Calu3 (cell line): ENCODE measurements at regions not wholly inside any gene's neighbourhood (a gene's known extent, or its start where the extent isn't known, plus 50 kb on each side); places are given as distances from the start of the nearest gene placed in this dataset.

Source experiments
- BruUV-seq: library from RNA; stranded (reverse); fragments of 400-500 nt; replicated peaks from 2 replicates; lab custom pipeline; 2021; lab: Mats Ljungman, UMichigan
- CTCF ChIA-PET: fragments of 300-600 bp; sonication (Branson Sonifier 250); formaldehyde crosslinking; loops from one replicate; lab custom pipeline; 2022; ENCODE audit warnings: antibody characterized with exemption; lab: Charles Lee
- DNase-seq: peaks from one replicate; pipeline ENCODE4 v3.0.0; 2022
- H3K27ac Mint-ChIP-seq: one replicate; pipeline ENCODE4 v1.8.0; 2022; ENCODE audit warnings: mixed read lengths; ENCODE audit not compliant: unreplicated experiment
- H3K27me3 Mint-ChIP-seq: one replicate; pipeline ENCODE4 v1.8.0; 2022; ENCODE audit warnings: mixed read lengths; ENCODE audit not compliant: unreplicated experiment
- H3K36me3 Mint-ChIP-seq: one replicate; pipeline ENCODE4 v1.8.0; 2022; ENCODE audit warnings: mild to moderate bottlenecking, moderate library complexity, mixed read lengths; ENCODE audit not compliant: insufficient read depth, unreplicated experiment
- H3K4me1 Mint-ChIP-seq: one replicate; pipeline ENCODE4 v1.8.0; 2022; ENCODE audit warnings: mild to moderate bottlenecking, low read depth, mixed read lengths; ENCODE audit not compliant: unreplicated experiment
- H3K4me3 Mint-ChIP-seq: one replicate; pipeline ENCODE4 v1.8.0; 2022; ENCODE audit warnings: mild to moderate bottlenecking, low read depth, moderate library complexity, mixed read lengths; ENCODE audit not compliant: unreplicated experiment
- H3K9me3 Mint-ChIP-seq: one replicate; pipeline ENCODE4 v1.8.0; 2022; ENCODE audit warnings: low read depth, mixed read lengths; ENCODE audit not compliant: unreplicated experiment
- CTCF ChIP-seq: fragments of 200-600 bp; IDR thresholded peaks from one replicate; pipeline ENCODE4 v1.8.0; 2022; ENCODE audit warnings: antibody characterized with exemption; ENCODE audit not compliant: unreplicated experiment
- intact Hi-C: fragments of 100-400 bp; cut with micrococcal nuclease; formaldehyde crosslinking; loops from one replicate; pipeline ENCODE4 v1.10.0; 2022; ENCODE audit not compliant: unreplicated experiment

GRCh38 chr5:165712011-165712410 lies 2206.6 kb downstream of the MAT2B start:
- intact Hi-C loops, result no loop called here
- CTCF ChIA-PET, result no interaction called here
- DNase-seq, result no peak
- H3K27ac Mint-ChIP-seq, result no peak overlapping the region
- TF ChIP-seq CTCF, result no peak
- no peaks in the 10 kb centered on the region for H3K36me3 Mint-ChIP-seq
- no peaks in the 10 kb centered on the region for H3K27me3 Mint-ChIP-seq
- H3K4me1 Mint-ChIP-seq, result no peaks in the 10 kb centered on the region
- peaks cover 2% of the 10 kb centered on the region for H3K9me3 Mint-ChIP-seq
- no peak overlapping the region for H3K4me3 Mint-ChIP-seq
- no TSS peak for BruUV-seq

- BruUV-seq, result no TSS peak
- Mint-ChIP-seq H3K9me3 (peaks cover 8% of the 10 kb centered on the region), H3K27me3 (no peaks in the 10 kb centered on the region), H3K4me3 (no peak overlapping the region), H3K4me1 (no peaks in the 10 kb centered on the region), H3K27ac (no peak overlapping the region), H3K36me3 (no peaks in the 10 kb centered on the region)
- no peak for TF ChIP-seq CTCF
- DNase-seq, result no peak
- intact Hi-C loops, result no loop called here
- CTCF ChIA-PET, result no interaction called here
Measured at GRCh38 chr5:165714598-165714997, 2209.2 kb downstream of the MAT2B start.

- Mint-ChIP-seq H3K27ac (no peak overlapping the region), H3K36me3 (no peaks in the 10 kb centered on the region), H3K9me3 (peaks cover 9% of the 10 kb centered on the region), H3K4me3 (no peak overlapping the region), H3K4me1 (no peaks in the 10 kb centered on the region), H3K27me3 (no peaks in the 10 kb centered on the region)
- CTCF ChIA-PET, result no interaction called here
- TF ChIP-seq CTCF, result no peak
- no TSS peak for BruUV-seq
- DNase-seq, result no peak
- intact Hi-C loops, result no loop called here
Measured at GRCh38 chr5:165720901-165721300, 2215.5 kb downstream of the MAT2B start.

GRCh38 chr5:165722401-165722800 lies 2217.0 kb downstream of the MAT2B start:
- Mint-ChIP-seq H3K27me3 (no peaks in the 10 kb centered on the region), H3K4me3 (no peak overlapping the region), H3K9me3 (peaks cover 9% of the 10 kb centered on the region), H3K27ac (no peak overlapping the region), H3K36me3 (no peaks in the 10 kb centered on the region), H3K4me1 (no peaks in the 10 kb centered on the region)
- DNase-seq, result no peak
- CTCF ChIA-PET, result interaction anchor here (0.5 kb wide), 1 partner anchor 92 kb away, joined by 4 read pairs; no protein-coding TSS in a partner anchor
- no TSS peak for BruUV-seq
- intact Hi-C loops, result no loop called here
- TF ChIP-seq CTCF, result no peak
